ENCODE measurements at regions not wholly inside any gene's neighbourhood (a gene's known extent, or its start where the extent isn't known, plus 50 kb on each side); places are given as distances from the start of the nearest gene placed in this dataset.

GRCh38 chr1:232414100-232414499 is 215.8 kb downstream of the SIPA1L2 start (continued):
- TF ChIP-seq EP300 (IDR thresholded peaks at IDR 0.05; ENCODE audit: borderline replicate concordance in 1 of 2, low read depth in 2 of 2, low read length in 2 of 2) (no peak), RXRA (IDR thresholded peaks at IDR 0.05; ENCODE audit: insufficient read depth, low read depth, low read length) (no peak), RFX5 (IDR thresholded peaks at IDR 0.05; ENCODE audit: borderline replicate concordance, low read depth, low read length) (no peak), SIN3A (conservative IDR thresholded peaks at IDR 0.05 in 1 of 2, IDR thresholded peaks at IDR 0.05 in 1 of 2; ENCODE audit: low read depth in 1 of 2, low read length in 2 of 2) (no peak), KDM1A (IDR thresholded peaks at IDR 0.05; ENCODE audit: borderline replicate concordance, low read length) (no peak), CHD1 (IDR thresholded peaks at IDR 0.05; ENCODE audit: low read depth, low read length) (no peak), CBX8 (IDR thresholded peaks at IDR 0.05; ENCODE audit: borderline replicate concordance, low read depth, low read length) (no peak), GABPA (IDR thresholded peaks at IDR 0.05; ENCODE audit: borderline replicate concordance, insufficient read depth, low read length) (no peak), ATF2 (IDR thresholded peaks at IDR 0.05; ENCODE audit: low read length) (no peak)

Measured in H1 (cell line).